GM19238 (cell line): ENCODE measurements at regions not wholly inside any gene's neighbourhood (a gene's known extent, or its start where the extent isn't known, plus 50 kb on each side); places are given as distances from the start of the nearest gene placed in this dataset.

ENCODE experiments used
- DNase-seq: peaks from one replicate; pipeline ENCODE4 v3.0.0; 2011; ENCODE audit warnings: low spot score; ENCODE audit not compliant: insufficient read length

GRCh38 chr9:89655990-89656657 is 51.3 kb downstream of the GADD45G start:
- DNase-seq = no peak

GRCh38 chr9:89657295-89657694 is 52.5 kb downstream of the GADD45G start:
- no peak for DNase-seq

- no peak for DNase-seq
Observed at GRCh38 chr9:89657765-89658164, 53.0 kb downstream of the GADD45G start.

- no peak for DNase-seq
Observed at GRCh38 chr9:89658401-89658800, 53.6 kb downstream of the GADD45G start.

GRCh38 chr9:89658931-89659330 is 54.1 kb downstream of the GADD45G start:
- DNase-seq = no peak

- no peak for DNase-seq
Observed at GRCh38 chr9:89659473-89659872, 54.7 kb downstream of the GADD45G start.

- no peak for DNase-seq
Observed at GRCh38 chr9:89659891-89660685, 55.3 kb downstream of the GADD45G start.

- DNase-seq = no peak
Observed at GRCh38 chr9:89661391-89661949, 56.7 kb downstream of the GADD45G start.

- DNase-seq = no peak
Observed at GRCh38 chr9:89661956-89662717, 57.3 kb downstream of the GADD45G start.

GRCh38 chr9:89662718-89663613 is 58.2 kb downstream of the GADD45G start:
- DNase-seq = no peak

- no peak for DNase-seq
Observed at GRCh38 chr9:89663614-89663970, 58.8 kb downstream of the GADD45G start.

- DNase-seq = no peak
Observed at GRCh38 chr9:89664010-89664409, 59.2 kb downstream of the GADD45G start.

GRCh38 chr9:89664896-89665329 is 60.1 kb downstream of the GADD45G start:
- no peak for DNase-seq

GRCh38 chr9:89666364-89666763 is 61.6 kb downstream of the GADD45G start:
- DNase-seq = no peak

- DNase-seq = no peak
Observed at GRCh38 chr9:89666950-89667349, 62.1 kb downstream of the GADD45G start.

- DNase-seq = no peak
Observed at GRCh38 chr9:89667726-89668125, 62.9 kb downstream of the GADD45G start.

- no peak for DNase-seq
Observed at GRCh38 chr9:89668216-89668865, 63.5 kb downstream of the GADD45G start.

GRCh38 chr9:89668866-89669246 is 64.0 kb downstream of the GADD45G start:
- no peak for DNase-seq

GRCh38 chr9:89669361-89669842 is 64.6 kb downstream of the GADD45G start:
- no peak for DNase-seq

GRCh38 chr9:89670114-89670513 is 65.3 kb downstream of the GADD45G start:
- no peak for DNase-seq
